PC-3 (cell line): ENCODE measurements at regions not wholly inside any gene's neighbourhood (a gene's known extent, or its start where the extent isn't known, plus 50 kb on each side); places are given as distances from the start of the nearest gene placed in this dataset.

ENCODE experiments used
- ATAC-seq: fragments of 200-7000 bp; cut with Tn5 transposase; 2 replicates; pipeline ENCODE4 v1.9.1; 2020; ENCODE audit warnings: mild to moderate bottlenecking, moderate library complexity
- BruUV-seq: library from RNA; stranded (reverse); fragments of 400-500 nt; replicated peaks from 2 replicates; lab custom pipeline; 2021; lab: Mats Ljungman, UMichigan
- CTCF ChIA-PET: fragments of 300-600 bp; sonication (Branson Sonifier 250); formaldehyde crosslinking; loops from one replicate; lab custom pipeline; 2022; ENCODE audit warnings: antibody characterized with exemption; lab: Charles Lee
- POLR2A ChIA-PET: fragments of 300-600 bp; sonication (Branson Sonifier 250); formaldehyde crosslinking; loops from one replicate; lab custom pipeline; 2022; ENCODE audit warnings: antibody characterized with exemption; ENCODE audit not compliant: unreplicated experiment; lab: Charles Lee
- DNase-seq: peaks from one replicate; pipeline ENCODE4 v3.0.0-alpha.2; 2015
- H2AFZ ChIP-seq: fragments of 300-600 bp; sonication (generic); 2 replicates; pipeline ENCODE4 v1.6.0; 2016; ENCODE audit warnings: antibody characterized with exemption, low read length
- H3F3A ChIP-seq: fragments of 300-600 bp; sonication (generic); one replicate; pipeline ENCODE4 v1.6.0; 2017; ENCODE audit warnings: antibody characterized with exemption, low read length, control low read depth, mild to moderate bottlenecking; ENCODE audit not compliant: unreplicated experiment
- H3K27ac ChIP-seq: fragments of 300-600 bp; sonication (generic); 2 replicates; pipeline ENCODE4 v1.5.1; 2016; ENCODE audit warnings: mild to moderate bottlenecking, low read length
- H3K27me3 ChIP-seq: fragments of 300-600 bp; sonication (generic); 2 replicates; pipeline ENCODE4 v1.6.1; 2016; ENCODE audit warnings: low read length, mixed read lengths
- H3K36me3 ChIP-seq: fragments of 300-600 bp; sonication (generic); 2 replicates; pipeline ENCODE4 v1.6.1; 2016; ENCODE audit warnings: low read depth, mixed run types, low read length, mixed read lengths
- H3K4me1 ChIP-seq: fragments of 300-600 bp; sonication (generic); 2 replicates; pipeline ENCODE4 v1.5.1; 2016; ENCODE audit warnings: low read length; ENCODE audit not compliant: insufficient read depth
- H3K4me2 ChIP-seq: fragments of 300-600 bp; sonication (generic); 2 replicates; pipeline ENCODE4 v1.6.0; 2016; ENCODE audit warnings: low read length
- H3K4me3 ChIP-seq: fragments of 300-600 bp; sonication (generic); 2 replicates; pipeline ENCODE4 v1.5.1; 2016; ENCODE audit warnings: mild to moderate bottlenecking, low read length, mixed read lengths
- H3K79me2 ChIP-seq: fragments of 300-600 bp; sonication (generic); 2 replicates; pipeline ENCODE4 v1.6.1; 2017; ENCODE audit warnings: low read length, mixed read lengths
- H3K9ac ChIP-seq: fragments of 300-600 bp; sonication (generic); 2 replicates; pipeline ENCODE4 v1.6.0; 2016; ENCODE audit warnings: mild to moderate bottlenecking, low read length
- H3K9me2 ChIP-seq: fragments of 300-600 bp; sonication (generic); replicated peaks from 2 replicates; pipeline ENCODE4 v1.6.1; 2016; ENCODE audit warnings: mixed run types, low read length, mixed read lengths
- H3K9me3 ChIP-seq: fragments of 300-600 bp; sonication (generic); 2 replicates; pipeline ENCODE4 v1.6.1; 2016; ENCODE audit warnings: low read length, mixed read lengths
- H4K20me1 ChIP-seq: fragments of 300-600 bp; sonication (generic); 2 replicates; pipeline ENCODE4 v1.6.1; 2016; ENCODE audit warnings: low read length, mixed read lengths
- EZH2 ChIP-seq: fragments of 300-600 bp; sonication (generic); IDR thresholded peaks from one replicate; pipeline ENCODE4 v1.6.1; 2017; ENCODE audit warnings: antibody characterized with exemption, mild to moderate bottlenecking, low read length; ENCODE audit not compliant: unreplicated experiment
- EZH2phosphoT487 ChIP-seq: fragments of 300-600 bp; sonication (generic); IDR thresholded peaks from 2 replicates; pipeline ENCODE4 v1.6.1; 2018; ENCODE audit warnings: mild to moderate bottlenecking, antibody characterized with exemption, low read length, borderline replicate concordance
- intact Hi-C: fragments of 100-400 bp; cut with micrococcal nuclease; formaldehyde crosslinking; loops from 2 replicates; pipeline ENCODE4 v1.9.0; 2023
- TF ChIP-seq, protein P1 (sequence below): fragments of 300-600 bp; sonication (generic); conservative IDR thresholded peaks from 2 replicates; pipeline ENCODE4 v1.5.1; 2017; ENCODE audit warnings: antibody characterized with exemption, low read depth, mild to moderate bottlenecking, low read length

DNA sequence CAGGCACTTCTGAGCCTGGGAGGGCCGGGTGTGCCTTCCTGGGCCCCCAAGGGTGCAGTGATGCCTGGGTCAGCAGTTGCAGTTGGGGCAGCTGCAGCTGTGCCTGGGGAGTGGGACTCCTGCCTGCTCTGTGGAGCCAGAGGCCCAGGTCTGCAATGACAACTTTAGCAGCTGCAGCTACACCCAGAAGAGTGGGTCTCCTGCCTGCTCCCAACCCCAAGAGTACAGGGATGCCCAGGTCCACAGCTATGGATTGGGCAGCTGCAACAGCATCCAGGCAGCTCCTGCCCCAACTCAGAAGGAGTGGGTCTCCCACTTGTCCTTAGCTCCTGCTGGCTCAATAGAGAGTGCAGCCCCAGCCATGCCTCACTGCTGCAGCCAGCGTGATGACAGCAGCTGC lies 73.0 kb upstream of the ST3GAL5 start:
- no peak overlapping the region for H3K27ac ChIP-seq
- no peak overlapping the region for H3K4me2 ChIP-seq
- intact Hi-C loops: no loop called here
- H3K9me2 ChIP-seq: no peaks in the 10 kb centered on the region
- no peaks in the 10 kb centered on the region for H3K79me2 ChIP-seq
- ChIA-PET CTCF (no interaction called here), POLR2A (no interaction called here)
- BruUV-seq: no TSS peak
- TF ChIP-seq, protein P1, sequence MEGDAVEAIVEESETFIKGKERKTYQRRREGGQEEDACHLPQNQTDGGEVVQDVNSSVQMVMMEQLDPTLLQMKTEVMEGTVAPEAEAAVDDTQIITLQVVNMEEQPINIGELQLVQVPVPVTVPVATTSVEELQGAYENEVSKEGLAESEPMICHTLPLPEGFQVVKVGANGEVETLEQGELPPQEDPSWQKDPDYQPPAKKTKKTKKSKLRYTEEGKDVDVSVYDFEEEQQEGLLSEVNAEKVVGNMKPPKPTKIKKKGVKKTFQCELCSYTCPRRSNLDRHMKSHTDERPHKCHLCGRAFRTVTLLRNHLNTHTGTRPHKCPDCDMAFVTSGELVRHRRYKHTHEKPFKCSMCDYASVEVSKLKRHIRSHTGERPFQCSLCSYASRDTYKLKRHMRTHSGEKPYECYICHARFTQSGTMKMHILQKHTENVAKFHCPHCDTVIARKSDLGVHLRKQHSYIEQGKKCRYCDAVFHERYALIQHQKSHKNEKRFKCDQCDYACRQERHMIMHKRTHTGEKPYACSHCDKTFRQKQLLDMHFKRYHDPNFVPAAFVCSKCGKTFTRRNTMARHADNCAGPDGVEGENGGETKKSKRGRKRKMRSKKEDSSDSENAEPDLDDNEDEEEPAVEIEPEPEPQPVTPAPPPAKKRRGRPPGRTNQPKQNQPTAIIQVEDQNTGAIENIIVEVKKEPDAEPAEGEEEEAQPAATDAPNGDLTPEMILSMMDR: no peak
- TF ChIP-seq EZH2phosphoT487 (no peak), EZH2 (no peak)
- H2AFZ ChIP-seq: no peak overlapping the region
- no peak overlapping the region for H3K9ac ChIP-seq
- no peaks in the 10 kb centered on the region for H3K36me3 ChIP-seq
- H3K9me3 ChIP-seq: no peaks in the 10 kb centered on the region
- DNase-seq (no peak), ATAC-seq (no peak)
- H3K27me3 ChIP-seq: no peaks in the 10 kb centered on the region
- H3F3A ChIP-seq: no peaks in the 10 kb centered on the region
- no peak overlapping the region for H3K4me3 ChIP-seq
- peaks cover 4% of the 10 kb centered on the region for H3K4me1 ChIP-seq
- no peaks in the 10 kb centered on the region for H4K20me1 ChIP-seq

DNA sequence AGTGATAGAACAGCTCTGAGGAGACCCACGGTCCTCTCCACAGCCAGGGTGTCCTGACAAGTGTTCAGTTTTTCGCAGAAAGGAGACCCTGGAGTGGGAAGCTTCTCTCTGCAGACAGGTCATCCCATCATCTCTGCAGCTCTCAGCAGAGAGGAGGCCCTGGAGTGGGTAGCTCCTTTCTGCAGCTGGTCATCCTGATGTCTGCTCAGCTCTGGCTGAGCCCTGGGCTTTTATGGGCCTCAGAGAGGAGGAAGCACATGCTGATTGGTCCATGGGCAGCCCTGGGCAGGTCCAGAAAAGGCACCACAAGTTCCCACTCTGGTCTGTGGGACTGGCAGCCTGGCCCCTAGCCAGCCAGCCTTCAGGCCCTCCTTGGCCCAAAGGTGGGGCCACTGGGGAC lies 72.3 kb upstream of the ST3GAL5 start:
- H3F3A ChIP-seq: no peaks in the 10 kb centered on the region
- no peak overlapping the region for H2AFZ ChIP-seq
- H3K4me1 ChIP-seq: peaks cover 4% of the 10 kb centered on the region
- intact Hi-C loops: no loop called here
- no peaks in the 10 kb centered on the region for H3K9me2 ChIP-seq
- H4K20me1 ChIP-seq: no peaks in the 10 kb centered on the region
- H3K27ac ChIP-seq: no peak overlapping the region
- no peak overlapping the region for H3K9ac ChIP-seq
- H3K4me2 ChIP-seq: no peak overlapping the region
- no peaks in the 10 kb centered on the region for H3K9me3 ChIP-seq
- BruUV-seq: no TSS peak
- no peak for ATAC-seq
- no peaks in the 10 kb centered on the region for H3K79me2 ChIP-seq
- CTCF ChIA-PET: no interaction called here
- H3K27me3 ChIP-seq: no peaks in the 10 kb centered on the region
- TF ChIP-seq, protein P1: no peak
- TF ChIP-seq EZH2: no peak
- no peak for TF ChIP-seq EZH2phosphoT487
- POLR2A ChIA-PET: no interaction called here
- no peak overlapping the region for H3K4me3 ChIP-seq
- no peak for DNase-seq
- no peaks in the 10 kb centered on the region for H3K36me3 ChIP-seq

GRCh38 chr2:85959826-85960225 lies 71.0 kb upstream of the ST3GAL5 start:
- Histone ChIP-seq H2AFZ (no peak overlapping the region), H3K4me2 (no peak overlapping the region), H4K20me1 (no peaks in the 10 kb centered on the region), H3K9me3 (no peaks in the 10 kb centered on the region), H3K9ac (no peak overlapping the region), H3K4me1 (peaks cover 10% of the 10 kb centered on the region), H3K4me3 (no peak overlapping the region), H3K36me3 (no peaks in the 10 kb centered on the region), H3F3A (no peaks in the 10 kb centered on the region), H3K27ac (no peak overlapping the region), H3K9me2 (no peaks in the 10 kb centered on the region), H3K27me3 (no peaks in the 10 kb centered on the region), H3K79me2 (no peaks in the 10 kb centered on the region)
- CTCF ChIA-PET: no interaction called here
- DNase-seq (no peak), ATAC-seq (no peak)
- no TSS peak for BruUV-seq
- TF ChIP-seq EZH2phosphoT487 (no peak), EZH2 (no peak)
- TF ChIP-seq, protein P1: no peak
- POLR2A ChIA-PET: no interaction called here
- intact Hi-C loops: no loop called here
